Renal pelvis (tissue), 1 donor: ENCODE measurements at regions not wholly inside any gene's neighbourhood (a gene's known extent, or its start where the extent isn't known, plus 50 kb on each side); places are given as distances from the start of the nearest gene placed in this dataset.

ENCODE experiments used
- DNase-seq: peaks from one replicate; pipeline ENCODE4 v3.0.0-alpha.2; 2013

DNA sequence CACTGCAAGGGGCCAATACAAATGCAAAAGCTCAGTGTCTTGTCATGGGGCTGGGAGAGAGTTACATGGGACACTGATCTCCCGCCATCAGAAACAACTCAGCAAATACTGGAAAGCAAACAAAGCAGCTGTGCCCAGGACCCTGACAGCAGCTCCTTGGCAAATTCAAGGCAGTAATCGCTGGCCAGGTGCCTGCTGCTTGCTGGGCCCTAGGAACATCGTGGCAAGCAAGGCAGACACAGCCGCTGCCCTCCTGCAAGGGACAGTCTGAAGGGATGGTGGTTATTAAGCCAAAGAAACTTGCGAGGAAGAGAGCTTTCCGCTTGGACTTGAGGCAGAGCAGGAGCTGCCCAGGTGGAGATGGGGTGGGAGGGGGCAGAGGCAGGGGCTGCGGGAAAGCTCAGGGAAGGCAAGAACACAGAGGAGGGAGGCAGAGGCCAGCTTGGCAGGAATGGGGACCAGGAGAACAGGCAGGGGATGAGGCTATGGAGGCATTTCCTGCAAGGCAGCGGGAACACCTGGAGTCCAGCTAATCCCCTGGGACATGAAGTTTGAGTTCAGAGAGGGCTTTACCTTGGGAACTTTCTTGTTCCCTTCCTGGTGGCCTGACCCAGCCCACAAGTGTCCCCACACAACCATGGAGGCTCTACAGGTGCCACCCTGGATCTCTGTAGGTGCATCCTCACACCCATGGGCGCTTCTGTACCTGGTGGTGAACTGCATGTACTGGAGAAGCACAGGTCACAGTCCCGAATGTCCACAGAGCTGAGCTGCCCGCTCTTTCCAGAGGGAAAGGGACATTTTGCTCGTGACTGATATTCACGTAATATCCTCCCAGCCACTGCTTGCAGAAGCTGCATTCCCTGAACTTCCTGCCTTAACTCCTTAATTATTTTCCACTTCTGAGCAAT is 78.7 kb upstream of the ATP2B2 start:
- no peak for DNase-seq

DNA sequence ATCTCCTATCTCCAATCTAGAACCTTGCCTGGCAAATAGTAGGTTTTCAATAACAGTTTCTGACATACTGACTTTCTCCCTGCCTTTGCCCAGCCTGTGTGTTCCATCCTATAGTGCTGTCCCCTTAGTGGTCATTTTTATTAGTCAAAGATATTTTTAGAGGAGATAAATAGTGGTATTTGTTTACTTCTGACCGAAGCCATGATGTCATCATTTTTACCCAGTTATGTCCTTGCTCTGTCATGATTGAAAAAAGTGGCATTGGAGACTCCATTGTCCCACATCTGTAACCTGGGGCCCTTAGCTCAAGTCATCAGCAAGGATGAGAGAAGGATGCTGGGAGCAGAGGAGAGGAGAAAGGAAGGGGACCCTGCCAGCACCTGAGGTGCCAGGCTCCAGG is 80.6 kb upstream of the ATP2B2 start:
- DNase-seq = no peak

DNA sequence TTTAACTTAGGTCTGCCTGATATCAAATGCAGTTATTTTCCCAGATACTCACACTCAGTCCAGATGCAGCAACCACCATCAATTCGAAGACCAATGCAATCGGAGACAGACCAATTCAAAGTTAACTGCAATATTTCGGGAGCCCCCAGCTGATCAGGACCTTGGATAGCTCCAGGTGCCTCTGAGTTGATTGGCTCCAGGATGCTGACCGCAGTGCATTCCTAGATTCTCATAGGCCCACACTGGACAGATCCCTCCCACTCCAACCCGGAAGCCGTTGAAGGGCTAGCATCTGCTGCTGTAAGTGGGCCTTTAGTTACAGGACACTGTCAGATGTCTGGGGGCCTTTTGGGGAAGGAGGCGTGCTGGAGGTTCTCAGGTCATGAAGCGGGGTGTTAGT is 89.5 kb upstream of the ATP2B2 start:
- peak; percentile 88 for DNase-seq

DNA sequence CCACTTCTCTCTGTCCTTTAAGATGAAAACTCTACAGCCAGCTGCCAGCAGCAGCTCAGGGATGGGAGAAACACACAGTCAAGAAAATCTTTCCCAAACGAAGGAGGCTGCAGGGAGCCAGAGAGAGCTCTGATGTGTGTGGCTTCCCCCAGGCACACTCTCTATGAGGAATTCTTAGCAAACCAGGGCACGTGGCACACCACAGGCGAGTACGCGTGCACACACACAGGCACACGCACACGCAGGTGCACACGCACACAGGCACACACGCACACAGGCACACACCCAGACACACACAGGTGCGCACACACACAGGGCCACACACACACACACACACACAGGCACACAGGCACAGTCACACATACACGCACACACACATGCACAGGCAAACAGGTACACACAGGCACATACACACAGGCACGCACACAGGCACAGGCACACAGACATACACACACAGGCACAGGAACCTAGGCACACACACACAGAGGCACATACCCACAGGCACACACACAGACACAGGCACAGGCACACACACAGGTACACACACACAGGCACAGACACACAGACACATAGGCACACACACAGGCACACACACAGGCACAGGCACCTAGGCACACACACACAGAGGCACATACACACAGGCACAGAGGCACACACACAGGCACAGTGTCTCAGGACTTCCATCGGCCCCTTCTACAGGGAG is 91.5 kb upstream of the ATP2B2 start:
- DNase-seq = no peak

DNA sequence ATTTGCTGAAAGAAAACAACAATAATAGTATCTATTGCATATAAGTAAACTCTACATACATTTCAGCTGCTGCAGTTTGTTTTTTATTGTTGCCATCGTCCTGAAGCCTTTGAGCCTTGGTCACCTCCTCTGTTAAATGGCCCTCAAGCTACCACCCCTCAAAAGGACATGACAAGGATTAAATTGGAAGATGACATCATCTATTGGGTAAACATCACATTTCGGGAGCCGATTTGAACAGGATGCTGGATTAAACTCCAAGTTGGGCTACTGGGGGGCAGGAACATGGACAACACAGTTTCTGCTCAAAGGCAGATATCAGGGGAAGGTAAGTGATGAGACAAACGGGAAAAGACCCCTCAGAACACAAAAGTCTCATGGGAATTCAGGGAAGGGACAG is 92.3 kb upstream of the ATP2B2 start:
- DNase-seq = no peak

GRCh38 chr3:10599017-10599416 is 93.6 kb upstream of the ATP2B2 start:
- no peak for DNase-seq

GRCh38 chr3:10599444-10599843 is 94.1 kb upstream of the ATP2B2 start:
- DNase-seq = no peak

- DNase-seq = no peak
Measured at GRCh38 chr3:10600296-10600714, 94.9 kb upstream of the ATP2B2 start.

GRCh38 chr3:10600726-10601125 is 95.3 kb upstream of the ATP2B2 start:
- DNase-seq = no peak

GRCh38 chr3:10601151-10601856 is 95.9 kb upstream of the ATP2B2 start:
- no peak for DNase-seq

GRCh38 chr3:10601857-10602230 is 96.5 kb upstream of the ATP2B2 start:
- DNase-seq = no peak

DNA sequence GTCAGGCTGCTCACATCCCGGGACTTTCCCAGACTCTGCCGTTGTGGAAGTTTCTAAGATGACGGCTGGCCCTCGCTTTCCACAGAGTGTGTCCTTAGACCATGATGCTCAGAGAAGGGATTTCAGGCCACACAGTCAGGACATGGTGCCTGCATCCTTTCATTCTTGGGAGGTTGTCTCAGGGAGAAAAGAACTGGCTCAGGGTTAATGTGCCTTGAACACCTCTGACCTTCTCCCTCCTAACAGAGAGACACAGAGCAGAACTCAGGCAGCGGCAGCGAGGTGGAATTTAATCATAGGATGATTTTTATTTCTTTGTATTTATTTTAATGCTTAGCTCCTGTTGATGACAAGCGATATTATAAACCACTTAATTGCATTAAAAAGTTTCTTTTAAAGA is 96.9 kb upstream of the ATP2B2 start:
- DNase-seq = peak; percentile 55

GRCh38 chr3:10602769-10603768 is 97.7 kb upstream of the ATP2B2 start:
- DNase-seq = no peak

- DNase-seq = no peak
Measured at GRCh38 chr3:10609134-10609533, 103.7 kb upstream of the ATP2B2 start.

DNA sequence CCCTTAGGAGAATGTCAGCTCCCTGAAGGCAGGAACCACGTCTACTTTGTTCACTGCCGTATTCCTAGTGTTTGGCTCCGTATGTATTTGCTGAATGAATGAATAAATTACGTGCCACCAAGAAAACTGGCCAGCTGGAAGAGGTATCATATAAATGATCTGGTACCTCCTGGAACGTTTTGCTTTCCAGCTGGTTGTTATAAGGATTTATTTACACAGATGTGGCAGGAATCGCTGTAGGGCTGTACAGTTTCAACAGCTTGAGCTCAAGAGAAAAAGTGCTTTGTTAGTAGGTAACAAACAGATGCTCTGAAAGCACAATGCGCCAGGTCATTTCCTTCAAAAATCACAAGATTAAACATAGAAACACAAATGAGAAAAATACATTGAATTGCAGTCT is 108.8 kb upstream of the ATP2B2 start:
- no peak for DNase-seq

DNA sequence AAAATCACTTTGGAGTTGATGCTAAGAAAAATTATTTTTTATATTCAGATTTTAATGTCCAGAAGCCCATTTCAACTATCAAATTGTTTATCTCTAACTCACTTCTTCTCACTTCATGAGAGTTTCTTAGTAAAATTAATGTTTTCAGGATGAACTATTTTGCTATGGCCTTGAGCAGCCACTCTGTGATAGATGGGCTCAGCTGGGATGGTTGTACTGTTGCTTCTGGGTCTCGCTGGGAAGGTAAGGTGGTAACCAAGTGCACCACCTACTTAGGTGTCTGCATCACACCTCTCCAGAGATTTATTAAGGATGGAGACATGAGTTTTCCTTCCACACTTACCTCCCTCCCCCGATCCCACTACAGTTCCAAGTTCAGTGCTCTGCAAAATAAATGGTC is 110.3 kb upstream of the ATP2B2 start:
- no peak for DNase-seq

GRCh38 chr3:10616321-10616720 is 110.9 kb upstream of the ATP2B2 start:
- no peak for DNase-seq

DNA sequence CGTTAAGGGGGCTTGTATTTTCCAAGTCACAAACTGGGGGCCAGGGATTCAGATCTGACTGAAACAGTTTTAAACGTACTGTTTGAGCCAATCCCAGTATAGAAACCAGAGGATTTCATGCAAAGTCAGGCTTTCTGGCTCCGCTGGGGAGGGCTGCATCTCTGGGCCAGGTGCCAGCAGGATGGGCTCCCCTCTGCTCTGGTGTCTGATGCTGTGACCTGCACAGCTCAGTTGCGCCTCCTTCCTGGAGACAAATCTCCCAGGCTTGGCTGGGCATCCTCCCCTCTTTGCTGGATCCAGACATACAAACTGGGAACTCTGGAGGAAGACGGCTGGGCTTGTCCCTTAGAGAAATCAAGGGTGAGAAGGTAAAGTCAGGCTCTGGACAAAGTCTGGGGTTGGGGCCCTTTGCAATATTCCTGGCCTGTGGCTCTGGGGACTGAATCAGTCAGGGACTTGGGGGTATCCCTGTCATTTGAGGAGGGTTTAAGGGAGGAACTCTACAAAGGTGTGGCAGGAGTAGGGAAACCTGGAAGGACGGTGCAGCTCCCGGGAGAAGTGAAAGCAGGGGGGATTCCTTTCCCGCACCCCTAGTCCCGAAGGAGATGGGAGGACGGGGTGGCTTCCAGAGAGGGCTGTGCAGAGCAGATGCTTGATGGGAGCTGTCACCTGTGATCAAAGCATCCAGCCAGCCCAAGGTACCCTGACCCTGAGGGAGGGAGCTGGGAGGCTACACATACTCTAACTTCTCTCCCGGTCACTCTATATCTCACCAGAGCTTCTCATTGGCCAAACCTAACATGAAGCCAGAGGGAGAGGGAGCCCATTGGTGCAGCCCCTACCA is 114.8 kb upstream of the ATP2B2 start:
- no peak for DNase-seq

DNA sequence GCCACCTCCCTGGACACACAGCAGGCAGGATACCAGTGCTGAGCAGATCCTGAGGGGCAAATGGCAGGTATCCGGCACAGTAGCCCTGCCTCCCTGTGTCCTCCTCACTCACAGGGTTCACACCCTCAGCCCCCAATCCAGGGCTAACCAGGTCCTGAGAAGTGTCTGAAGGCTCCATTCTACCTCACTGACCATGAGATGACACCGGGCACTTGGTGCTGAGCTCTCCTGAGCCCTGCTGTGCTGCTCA is 115.4 kb upstream of the ATP2B2 start:
- no peak for DNase-seq

- no peak for DNase-seq
Measured at GRCh38 chr3:10623578-10624275, 118.3 kb upstream of the ATP2B2 start.
